GM23338 (cell line): ENCODE measurements at regions not wholly inside any gene's neighbourhood (a gene's known extent, or its start where the extent isn't known, plus 50 kb on each side); places are given as distances from the start of the nearest gene placed in this dataset.

Experiments used
- CREB1 ChIP-seq: fragments of 250-450 bp; sonication (Bioruptor Pico); IDR thresholded peaks from 2 replicates; pipeline ENCODE4 v1.5.0; 2020; ENCODE audit warnings: low read depth, mild to moderate bottlenecking, moderate library complexity
- EZH2 ChIP-seq: fragments of 200-600 bp; sonication (generic); IDR thresholded peaks from one replicate; pipeline ENCODE4 v1.8.0; 2017; ENCODE audit warnings: antibody characterized with exemption, mild to moderate bottlenecking, low read depth; ENCODE audit not compliant: unreplicated experiment
- EZH2phosphoT487 ChIP-seq: fragments of 200-600 bp; sonication (generic); IDR thresholded peaks from one replicate; pipeline ENCODE4 v1.8.1; 2018; ENCODE audit warnings: antibody characterized with exemption; ENCODE audit not compliant: unreplicated experiment
- JUNB ChIP-seq: IDR thresholded peaks from one replicate; pipeline ENCODE4 v1.6.1; 2016; ENCODE audit warnings: antibody characterized with exemption; ENCODE audit not compliant: unreplicated experiment
- NANOG ChIP-seq: IDR thresholded peaks from 2 replicates; pipeline ENCODE4 v1.6.1; 2016; ENCODE audit warnings: antibody characterized with exemption, borderline replicate concordance
- POLR2AphosphoS5 ChIP-seq: IDR thresholded peaks from 2 replicates; pipeline ENCODE4 v1.6.1; 2016; ENCODE audit warnings: antibody characterized with exemption, low read depth
- TF ChIP-seq, protein P1 (sequence below), 2 experiments: fragments of 200-600 bp in 1 of 2; sonication (generic) in 1 of 2; conservative IDR thresholded peaks; 2 replicates each; pipeline versions ENCODE4 v1.5.1 to v1.6.1; 2016 to 2017; ENCODE audit warnings: antibody characterized with exemption in 2 of 2, low read depth in 2 of 2, mild to moderate bottlenecking in 2 of 2, moderate library complexity in 1 of 2
- TF ChIP-seq, protein P2 (sequence below): IDR thresholded peaks from one replicate; pipeline ENCODE4 v1.6.1; 2018; ENCODE audit warnings: antibody characterized with exemption; ENCODE audit not compliant: unreplicated experiment
- TF ChIP-seq, protein P3 (sequence below): fragments of 250-450 bp; sonication (Bioruptor Pico); IDR thresholded peaks from 2 replicates; pipeline ENCODE4 v1.5.0; 2020; ENCODE audit warnings: mild to moderate bottlenecking, moderate library complexity

DNA sequence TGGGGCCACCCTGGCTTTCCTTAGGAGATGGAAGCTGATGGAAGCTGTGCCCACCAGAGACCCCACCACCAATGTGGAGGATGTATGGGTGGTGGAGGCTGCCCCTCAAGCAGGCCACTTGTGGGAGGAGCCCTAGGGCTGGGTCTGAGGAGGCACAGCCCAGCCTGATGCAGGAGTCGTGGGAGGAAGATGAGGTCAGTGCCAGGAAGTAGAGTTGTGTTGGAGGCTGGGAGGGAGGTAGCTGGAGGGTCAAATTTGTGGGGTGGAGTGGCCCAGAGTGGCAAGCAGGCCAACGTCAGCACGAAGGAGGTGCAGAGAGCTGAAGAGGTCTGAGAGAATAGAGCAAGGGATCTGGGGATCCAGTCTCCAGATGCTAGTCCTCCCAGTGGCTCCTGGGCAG is 119.0 kb upstream of the USP24 start:
- TF ChIP-seq POLR2AphosphoS5 (no peak), EZH2 (no peak), CREB1 (CRISPR knock-in tag) (no peak), EZH2phosphoT487 (no peak), JUNB (no peak), NANOG (no peak)
- TF ChIP-seq, protein P1, sequence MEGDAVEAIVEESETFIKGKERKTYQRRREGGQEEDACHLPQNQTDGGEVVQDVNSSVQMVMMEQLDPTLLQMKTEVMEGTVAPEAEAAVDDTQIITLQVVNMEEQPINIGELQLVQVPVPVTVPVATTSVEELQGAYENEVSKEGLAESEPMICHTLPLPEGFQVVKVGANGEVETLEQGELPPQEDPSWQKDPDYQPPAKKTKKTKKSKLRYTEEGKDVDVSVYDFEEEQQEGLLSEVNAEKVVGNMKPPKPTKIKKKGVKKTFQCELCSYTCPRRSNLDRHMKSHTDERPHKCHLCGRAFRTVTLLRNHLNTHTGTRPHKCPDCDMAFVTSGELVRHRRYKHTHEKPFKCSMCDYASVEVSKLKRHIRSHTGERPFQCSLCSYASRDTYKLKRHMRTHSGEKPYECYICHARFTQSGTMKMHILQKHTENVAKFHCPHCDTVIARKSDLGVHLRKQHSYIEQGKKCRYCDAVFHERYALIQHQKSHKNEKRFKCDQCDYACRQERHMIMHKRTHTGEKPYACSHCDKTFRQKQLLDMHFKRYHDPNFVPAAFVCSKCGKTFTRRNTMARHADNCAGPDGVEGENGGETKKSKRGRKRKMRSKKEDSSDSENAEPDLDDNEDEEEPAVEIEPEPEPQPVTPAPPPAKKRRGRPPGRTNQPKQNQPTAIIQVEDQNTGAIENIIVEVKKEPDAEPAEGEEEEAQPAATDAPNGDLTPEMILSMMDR (conservative IDR thresholded peaks at IDR 0.05; ENCODE audit: low read depth in 2 of 2), result no peak
- TF ChIP-seq, protein P2, sequence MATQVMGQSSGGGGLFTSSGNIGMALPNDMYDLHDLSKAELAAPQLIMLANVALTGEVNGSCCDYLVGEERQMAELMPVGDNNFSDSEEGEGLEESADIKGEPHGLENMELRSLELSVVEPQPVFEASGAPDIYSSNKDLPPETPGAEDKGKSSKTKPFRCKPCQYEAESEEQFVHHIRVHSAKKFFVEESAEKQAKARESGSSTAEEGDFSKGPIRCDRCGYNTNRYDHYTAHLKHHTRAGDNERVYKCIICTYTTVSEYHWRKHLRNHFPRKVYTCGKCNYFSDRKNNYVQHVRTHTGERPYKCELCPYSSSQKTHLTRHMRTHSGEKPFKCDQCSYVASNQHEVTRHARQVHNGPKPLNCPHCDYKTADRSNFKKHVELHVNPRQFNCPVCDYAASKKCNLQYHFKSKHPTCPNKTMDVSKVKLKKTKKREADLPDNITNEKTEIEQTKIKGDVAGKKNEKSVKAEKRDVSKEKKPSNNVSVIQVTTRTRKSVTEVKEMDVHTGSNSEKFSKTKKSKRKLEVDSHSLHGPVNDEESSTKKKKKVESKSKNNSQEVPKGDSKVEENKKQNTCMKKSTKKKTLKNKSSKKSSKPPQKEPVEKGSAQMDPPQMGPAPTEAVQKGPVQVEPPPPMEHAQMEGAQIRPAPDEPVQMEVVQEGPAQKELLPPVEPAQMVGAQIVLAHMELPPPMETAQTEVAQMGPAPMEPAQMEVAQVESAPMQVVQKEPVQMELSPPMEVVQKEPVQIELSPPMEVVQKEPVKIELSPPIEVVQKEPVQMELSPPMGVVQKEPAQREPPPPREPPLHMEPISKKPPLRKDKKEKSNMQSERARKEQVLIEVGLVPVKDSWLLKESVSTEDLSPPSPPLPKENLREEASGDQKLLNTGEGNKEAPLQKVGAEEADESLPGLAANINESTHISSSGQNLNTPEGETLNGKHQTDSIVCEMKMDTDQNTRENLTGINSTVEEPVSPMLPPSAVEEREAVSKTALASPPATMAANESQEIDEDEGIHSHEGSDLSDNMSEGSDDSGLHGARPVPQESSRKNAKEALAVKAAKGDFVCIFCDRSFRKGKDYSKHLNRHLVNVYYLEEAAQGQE, result no peak
- TF ChIP-seq, protein P3, sequence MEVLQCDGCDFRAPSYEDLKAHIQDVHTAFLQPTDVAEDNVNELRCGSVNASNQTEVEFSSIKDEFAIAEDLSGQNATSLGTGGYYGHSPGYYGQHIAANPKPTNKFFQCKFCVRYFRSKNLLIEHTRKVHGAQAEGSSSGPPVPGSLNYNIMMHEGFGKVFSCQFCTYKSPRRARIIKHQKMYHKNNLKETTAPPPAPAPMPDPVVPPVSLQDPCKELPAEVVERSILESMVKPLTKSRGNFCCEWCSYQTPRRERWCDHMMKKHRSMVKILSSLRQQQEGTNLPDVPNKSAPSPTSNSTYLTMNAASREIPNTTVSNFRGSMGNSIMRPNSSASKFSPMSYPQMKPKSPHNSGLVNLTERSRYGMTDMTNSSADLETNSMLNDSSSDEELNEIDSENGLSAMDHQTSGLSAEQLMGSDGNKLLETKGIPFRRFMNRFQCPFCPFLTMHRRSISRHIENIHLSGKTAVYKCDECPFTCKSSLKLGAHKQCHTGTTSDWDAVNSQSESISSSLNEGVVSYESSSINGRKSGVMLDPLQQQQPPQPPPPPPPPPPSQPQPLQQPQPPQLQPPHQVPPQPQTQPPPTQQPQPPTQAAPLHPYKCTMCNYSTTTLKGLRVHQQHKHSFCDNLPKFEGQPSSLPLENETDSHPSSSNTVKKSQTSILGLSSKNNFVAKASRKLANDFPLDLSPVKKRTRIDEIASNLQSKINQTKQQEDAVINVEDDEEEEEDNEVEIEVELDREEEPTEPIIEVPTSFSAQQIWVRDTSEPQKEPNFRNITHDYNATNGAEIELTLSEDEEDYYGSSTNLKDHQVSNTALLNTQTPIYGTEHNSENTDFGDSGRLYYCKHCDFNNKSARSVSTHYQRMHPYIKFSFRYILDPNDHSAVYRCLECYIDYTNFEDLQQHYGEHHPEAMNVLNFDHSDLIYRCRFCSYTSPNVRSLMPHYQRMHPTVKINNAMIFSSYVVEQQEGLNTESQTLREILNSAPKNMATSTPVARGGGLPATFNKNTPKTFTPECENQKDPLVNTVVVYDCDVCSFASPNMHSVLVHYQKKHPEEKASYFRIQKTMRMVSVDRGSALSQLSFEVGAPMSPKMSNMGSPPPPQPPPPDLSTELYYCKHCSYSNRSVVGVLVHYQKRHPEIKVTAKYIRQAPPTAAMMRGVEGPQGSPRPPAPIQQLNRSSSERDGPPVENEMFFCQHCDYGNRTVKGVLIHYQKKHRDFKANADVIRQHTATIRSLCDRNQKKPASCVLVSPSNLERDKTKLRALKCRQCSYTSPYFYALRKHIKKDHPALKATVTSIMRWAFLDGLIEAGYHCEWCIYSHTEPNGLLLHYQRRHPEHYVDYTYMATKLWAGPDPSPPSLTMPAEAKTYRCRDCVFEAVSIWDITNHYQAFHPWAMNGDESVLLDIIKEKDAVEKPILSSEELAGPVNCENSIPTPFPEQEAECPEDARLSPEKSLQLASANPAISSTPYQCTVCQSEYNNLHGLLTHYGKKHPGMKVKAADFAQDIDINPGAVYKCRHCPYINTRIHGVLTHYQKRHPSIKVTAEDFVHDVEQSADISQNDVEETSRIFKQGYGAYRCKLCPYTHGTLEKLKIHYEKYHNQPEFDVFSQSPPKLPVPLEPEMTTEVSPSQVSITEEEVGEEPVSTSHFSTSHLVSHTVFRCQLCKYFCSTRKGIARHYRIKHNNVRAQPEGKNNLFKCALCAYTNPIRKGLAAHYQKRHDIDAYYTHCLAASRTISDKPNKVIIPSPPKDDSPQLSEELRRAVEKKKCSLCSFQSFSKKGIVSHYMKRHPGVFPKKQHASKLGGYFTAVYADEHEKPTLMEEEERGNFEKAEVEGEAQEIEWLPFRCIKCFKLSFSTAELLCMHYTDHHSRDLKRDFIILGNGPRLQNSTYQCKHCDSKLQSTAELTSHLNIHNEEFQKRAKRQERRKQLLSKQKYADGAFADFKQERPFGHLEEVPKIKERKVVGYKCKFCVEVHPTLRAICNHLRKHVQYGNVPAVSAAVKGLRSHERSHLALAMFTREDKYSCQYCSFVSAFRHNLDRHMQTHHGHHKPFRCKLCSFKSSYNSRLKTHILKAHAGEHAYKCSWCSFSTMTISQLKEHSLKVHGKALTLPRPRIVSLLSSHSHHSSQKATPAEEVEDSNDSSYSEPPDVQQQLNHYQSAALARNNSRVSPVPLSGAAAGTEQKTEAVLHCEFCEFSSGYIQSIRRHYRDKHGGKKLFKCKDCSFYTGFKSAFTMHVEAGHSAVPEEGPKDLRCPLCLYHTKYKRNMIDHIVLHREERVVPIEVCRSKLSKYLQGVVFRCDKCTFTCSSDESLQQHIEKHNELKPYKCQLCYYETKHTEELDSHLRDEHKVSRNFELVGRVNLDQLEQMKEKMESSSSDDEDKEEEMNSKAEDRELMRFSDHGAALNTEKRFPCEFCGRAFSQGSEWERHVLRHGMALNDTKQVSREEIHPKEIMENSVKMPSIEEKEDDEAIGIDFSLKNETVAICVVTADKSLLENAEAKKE (CRISPR knock-in tag), result no peak
